ENCODE measurements at regions not wholly inside any gene's neighbourhood (a gene's known extent, or its start where the extent isn't known, plus 50 kb on each side); places are given as distances from the start of the nearest gene placed in this dataset.

DNA sequence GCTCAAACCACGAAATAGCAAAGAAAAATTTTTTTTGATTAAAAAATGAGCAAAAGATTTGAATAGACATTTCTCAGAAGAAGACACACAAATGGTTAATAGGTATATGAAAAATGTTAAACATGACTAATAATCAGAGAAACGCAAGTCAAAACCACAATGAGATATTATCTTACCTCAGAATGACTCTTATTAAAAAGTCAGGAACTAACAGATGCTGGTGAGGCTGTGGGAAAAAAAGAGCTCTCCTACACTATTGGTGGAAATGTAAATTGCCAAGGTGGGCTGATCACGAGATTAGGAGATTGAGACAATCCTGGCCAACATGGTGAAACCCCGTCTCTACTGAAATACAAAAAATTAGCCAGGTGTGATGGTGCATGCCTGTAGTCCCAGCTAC lies 315.5 kb upstream of the FLRT2 start:
- DNase-seq (ENCODE audit: low read depth, low spot score): no peak
- CTCF ChIA-PET: interaction anchor here (0.8 kb wide), 1 partner anchor 19 kb away, joined by 4 read pairs; no protein-coding TSS in a partner anchor

DNA sequence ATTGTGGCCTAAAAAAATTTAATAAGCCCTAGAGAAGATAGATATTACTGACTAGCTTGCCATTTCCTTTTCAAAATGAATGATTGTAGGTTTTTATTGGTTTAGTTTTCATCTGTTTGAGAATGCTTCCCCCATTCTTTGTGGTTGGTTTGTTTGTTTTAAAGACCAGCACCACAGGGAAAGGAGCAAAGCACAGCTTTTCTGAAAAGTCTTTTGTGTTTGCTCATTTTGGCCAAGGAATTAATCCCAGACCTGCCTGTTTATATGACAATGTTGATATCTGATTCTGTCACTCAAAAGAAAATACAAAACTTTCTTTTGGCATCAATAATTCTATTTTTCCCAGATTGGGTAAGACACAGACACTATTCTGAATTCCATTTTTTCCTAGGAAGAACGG lies 312.5 kb upstream of the FLRT2 start:
- CTCF ChIA-PET: interaction anchor here (0.6 kb wide), 1 partner anchor 8 kb away, joined by 3 read pairs; no protein-coding TSS in a partner anchor
- Histone ChIP-seq H3K27ac (ENCODE audit: low read depth, low read length) (no peak overlapping the region), H3K27me3 (ENCODE audit: control insufficient read depth, insufficient read depth, low read length) (no peaks in the 10 kb centered on the region), H3K4me3 (ENCODE audit: low read depth, low read length) (no peak overlapping the region), H3K9me3 (ENCODE audit: control insufficient read depth, insufficient read depth, low read length) (no peaks in the 10 kb centered on the region)
- POLR2A ChIA-PET: no interaction called here
- peak; percentile 11 for DNase-seq (ENCODE audit: low read depth, low spot score)
- TF ChIP-seq, protein P1, sequence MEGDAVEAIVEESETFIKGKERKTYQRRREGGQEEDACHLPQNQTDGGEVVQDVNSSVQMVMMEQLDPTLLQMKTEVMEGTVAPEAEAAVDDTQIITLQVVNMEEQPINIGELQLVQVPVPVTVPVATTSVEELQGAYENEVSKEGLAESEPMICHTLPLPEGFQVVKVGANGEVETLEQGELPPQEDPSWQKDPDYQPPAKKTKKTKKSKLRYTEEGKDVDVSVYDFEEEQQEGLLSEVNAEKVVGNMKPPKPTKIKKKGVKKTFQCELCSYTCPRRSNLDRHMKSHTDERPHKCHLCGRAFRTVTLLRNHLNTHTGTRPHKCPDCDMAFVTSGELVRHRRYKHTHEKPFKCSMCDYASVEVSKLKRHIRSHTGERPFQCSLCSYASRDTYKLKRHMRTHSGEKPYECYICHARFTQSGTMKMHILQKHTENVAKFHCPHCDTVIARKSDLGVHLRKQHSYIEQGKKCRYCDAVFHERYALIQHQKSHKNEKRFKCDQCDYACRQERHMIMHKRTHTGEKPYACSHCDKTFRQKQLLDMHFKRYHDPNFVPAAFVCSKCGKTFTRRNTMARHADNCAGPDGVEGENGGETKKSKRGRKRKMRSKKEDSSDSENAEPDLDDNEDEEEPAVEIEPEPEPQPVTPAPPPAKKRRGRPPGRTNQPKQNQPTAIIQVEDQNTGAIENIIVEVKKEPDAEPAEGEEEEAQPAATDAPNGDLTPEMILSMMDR (IDR thresholded peaks at IDR 0.05; ENCODE audit: low read depth, low read length): no peak

More for the DNA sequence above, 315.5 kb upstream of the FLRT2 start:
- Histone ChIP-seq H3K9me3 (ENCODE audit: control insufficient read depth, insufficient read depth, low read length) (no peaks in the 10 kb centered on the region), H3K4me3 (ENCODE audit: low read depth, low read length) (no peak overlapping the region), H3K27me3 (ENCODE audit: control insufficient read depth, insufficient read depth, low read length) (no peaks in the 10 kb centered on the region), H3K27ac (ENCODE audit: low read depth, low read length) (no peak overlapping the region)
- TF ChIP-seq, protein P1 (IDR thresholded peaks at IDR 0.05; ENCODE audit: low read depth, low read length): no peak
- POLR2A ChIA-PET: no interaction called here

DNA sequence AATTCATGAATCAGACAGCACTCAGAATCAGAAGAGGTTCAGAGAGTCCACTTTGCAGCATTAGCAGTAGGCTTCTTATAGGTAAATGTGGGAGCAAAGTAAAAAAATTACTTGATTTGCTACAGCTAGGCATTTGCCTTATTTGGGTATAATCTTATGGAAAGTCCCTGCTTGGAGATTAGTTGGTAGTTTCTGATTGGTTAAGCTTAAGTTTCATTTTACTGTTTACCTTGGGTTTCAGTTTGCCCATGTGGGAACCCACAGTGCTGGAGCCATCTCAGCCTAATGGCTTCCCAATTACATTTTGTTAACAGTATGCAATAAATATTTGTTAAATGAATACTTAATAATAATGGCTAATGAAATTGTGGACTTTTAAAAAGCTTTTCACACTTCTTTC lies 311.0 kb upstream of the FLRT2 start:
- CTCF ChIA-PET: interaction anchor here (0.9 kb wide), 1 partner anchor 309 kb away, joined by 4 read pairs; no protein-coding TSS in a partner anchor

DNA sequence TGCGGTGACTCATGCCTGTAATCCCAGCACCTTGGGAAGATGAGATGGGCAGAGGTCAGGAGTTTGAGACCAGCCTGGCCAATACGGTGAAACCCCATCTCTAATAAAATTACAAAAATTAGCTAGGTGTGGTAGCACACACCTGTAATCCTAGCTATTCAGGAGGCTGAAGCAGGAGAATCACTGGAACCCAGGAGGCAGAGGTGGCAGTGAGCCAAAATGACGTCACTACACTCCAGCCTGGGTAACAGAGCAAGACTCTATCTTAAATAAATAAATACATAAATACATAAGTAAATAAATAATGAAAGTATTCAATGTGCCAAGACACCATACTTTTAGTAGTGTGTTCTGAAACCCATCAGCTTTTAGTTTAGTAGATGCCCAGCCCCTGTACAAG lies 308.1 kb upstream of the FLRT2 start:
- ChIA-PET CTCF (interaction anchor here (0.7 kb wide), 1 partner anchor 15 kb away, joined by 3 read pairs; no protein-coding TSS in a partner anchor), POLR2A (no interaction called here)
- TF ChIP-seq, protein P1 (IDR thresholded peaks at IDR 0.05; ENCODE audit: low read depth, low read length): no peak
- Histone ChIP-seq H3K9me3 (ENCODE audit: control insufficient read depth, insufficient read depth, low read length) (no peaks in the 10 kb centered on the region), H3K4me3 (ENCODE audit: low read depth, low read length) (no peak overlapping the region), H3K27ac (ENCODE audit: low read depth, low read length) (no peak overlapping the region), H3K27me3 (ENCODE audit: control insufficient read depth, insufficient read depth, low read length) (no peaks in the 10 kb centered on the region)
- no peak for DNase-seq (ENCODE audit: low read depth, low spot score)

More for the DNA sequence above, 311.0 kb upstream of the FLRT2 start:
- POLR2A ChIA-PET: no interaction called here
- TF ChIP-seq, protein P1 (IDR thresholded peaks at IDR 0.05; ENCODE audit: low read depth, low read length): no peak
- no peaks in the 10 kb centered on the region for H3K9me3 ChIP-seq (ENCODE audit: control insufficient read depth, insufficient read depth, low read length)
- no peaks in the 10 kb centered on the region for H3K27me3 ChIP-seq (ENCODE audit: control insufficient read depth, insufficient read depth, low read length)
- no peak for DNase-seq (ENCODE audit: low read depth, low spot score)
- H3K27ac ChIP-seq (ENCODE audit: low read depth, low read length): no peak overlapping the region
- H3K4me3 ChIP-seq (ENCODE audit: low read depth, low read length): no peak overlapping the region

DNA sequence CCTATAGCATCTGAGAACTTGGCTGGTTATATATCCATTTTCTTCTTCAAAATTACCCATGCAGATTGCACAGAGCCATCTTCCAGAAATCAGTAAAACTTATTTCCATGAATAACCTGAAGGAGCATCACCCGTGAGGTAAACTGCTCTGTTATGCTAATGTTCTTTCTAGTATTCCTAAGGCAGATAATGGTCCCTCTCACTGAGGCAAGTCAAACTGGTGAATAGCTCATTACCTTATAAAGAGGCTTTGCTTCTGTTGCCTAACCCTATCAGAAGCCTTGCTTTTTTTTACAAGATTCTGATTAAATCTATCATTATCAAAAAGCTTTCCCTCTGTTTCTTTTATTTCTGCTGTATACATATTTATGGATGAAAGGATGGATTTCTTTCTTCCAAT lies 307.6 kb upstream of the FLRT2 start:
- Histone ChIP-seq H3K4me3 (ENCODE audit: low read depth, low read length) (no peak overlapping the region), H3K27me3 (ENCODE audit: control insufficient read depth, insufficient read depth, low read length) (no peaks in the 10 kb centered on the region), H3K9me3 (ENCODE audit: control insufficient read depth, insufficient read depth, low read length) (no peaks in the 10 kb centered on the region), H3K27ac (ENCODE audit: low read depth, low read length) (no peak overlapping the region)
- CTCF ChIA-PET: interaction anchor here (0.7 kb wide), 1 partner anchor 15 kb away, joined by 3 read pairs; no protein-coding TSS in a partner anchor
- TF ChIP-seq, protein P1 (IDR thresholded peaks at IDR 0.05; ENCODE audit: low read depth, low read length): no peak
- no peak for DNase-seq (ENCODE audit: low read depth, low spot score)
- POLR2A ChIA-PET: no interaction called here
